H54 (cell line): ENCODE measurements at regions not wholly inside any gene's neighbourhood (a gene's known extent, or its start where the extent isn't known, plus 50 kb on each side); places are given as distances from the start of the nearest gene placed in this dataset.
"Not testable (repeated sequence)": the region's sequence is repeated elsewhere in the genome, so short reads cannot be mapped to it uniquely, and the experiment has no call there.

ENCODE experiments used
- DNase-seq: peaks from one replicate; pipeline ENCODE4 v3.0.0; 2011; ENCODE audit warnings: low spot score, mixed read lengths; ENCODE audit not compliant: insufficient read length
- FAIRE-seq: peaks from 3 replicates; lab custom pipeline; 2011; peaks lifted over from hg19 to GRCh38; lab: Jason Lieb, UNC
- POLR2A ChIP-seq: IDR thresholded peaks from 2 replicates; pipeline ENCODE4 v1.6.1; 2011; ENCODE audit warnings: low read depth, mild to moderate bottlenecking, low read length

- DNase-seq (no peak), FAIRE-seq (no peak)
- no peak for TF ChIP-seq POLR2A
Measured at GRCh38 chr5:125896368-125896767, 526.8 kb upstream of the GRAMD2B start.

- DNase-seq (no peak), FAIRE-seq (no peak)
- no peak for TF ChIP-seq POLR2A
Measured at GRCh38 chr5:125897089-125897488, 526.1 kb upstream of the GRAMD2B start.

GRCh38 chr5:125898851-125899405 lies 524.3 kb upstream of the GRAMD2B start:
- no peak for FAIRE-seq
- TF ChIP-seq POLR2A: no peak
- no peak for DNase-seq

GRCh38 chr5:125912028-125912427 lies 511.2 kb upstream of the GRAMD2B start:
- DNase-seq (no peak), FAIRE-seq (no peak)
- no peak for TF ChIP-seq POLR2A

GRCh38 chr5:125913200-125913599 lies 510.0 kb upstream of the GRAMD2B start:
- DNase-seq: no peak
- TF ChIP-seq POLR2A: no peak
- no peak for FAIRE-seq

GRCh38 chr5:125914471-125914870 lies 508.7 kb upstream of the GRAMD2B start:
- TF ChIP-seq POLR2A: no peak
- no peak for FAIRE-seq
- DNase-seq: no peak

GRCh38 chr5:125923958-125924357 lies 499.3 kb upstream of the GRAMD2B start:
- FAIRE-seq, DNase-seq: not testable (repeated sequence)

- no peak for DNase-seq
- no peak for FAIRE-seq
- TF ChIP-seq POLR2A: no peak
Measured at GRCh38 chr5:125926172-125926571, 497.0 kb upstream of the GRAMD2B start.

- FAIRE-seq (no peak), DNase-seq (no peak)
- no peak for TF ChIP-seq POLR2A
Measured at GRCh38 chr5:125928663-125929062, 494.5 kb upstream of the GRAMD2B start.

GRCh38 chr5:125950012-125950615 lies 473.1 kb upstream of the GRAMD2B start:
- no peak for FAIRE-seq
- TF ChIP-seq POLR2A: no peak

GRCh38 chr5:125961150-125961549 lies 462.1 kb upstream of the GRAMD2B start:
- no peak for FAIRE-seq
- DNase-seq: no peak
- TF ChIP-seq POLR2A: no peak

More at GRCh38 chr5:125950012-125950615, 473.1 kb upstream of the GRAMD2B start:
- no peak for DNase-seq

- TF ChIP-seq POLR2A: no peak
- DNase-seq: no peak
- no peak for FAIRE-seq
Measured at GRCh38 chr5:125965577-125965976, 457.6 kb upstream of the GRAMD2B start.

- FAIRE-seq: no peak
- no peak for DNase-seq
- TF ChIP-seq POLR2A: no peak
Measured at GRCh38 chr5:125967576-125967975, 455.6 kb upstream of the GRAMD2B start.

- no peak for FAIRE-seq
Measured at GRCh38 chr5:125969011-125969813, 454.0 kb upstream of the GRAMD2B start.

More at GRCh38 chr5:125969011-125969813, 454.0 kb upstream of the GRAMD2B start:
- DNase-seq: no peak
- TF ChIP-seq POLR2A: no peak
